NCI-H1417 treated with DMSO at 0.1 percent for 48 hours (cell line): ENCODE measurements at regions not wholly inside any gene's neighbourhood (a gene's known extent, or its start where the extent isn't known, plus 50 kb on each side); places are given as distances from the start of the nearest gene placed in this dataset.
"Not testable (repeated sequence)": the region's sequence is repeated elsewhere in the genome, so short reads cannot be mapped to it uniquely, and the experiment has no call there.

ENCODE experiments used
- DNase-seq: peaks from one replicate; lab custom pipeline; 2025; lab: John Stamatoyannopoulos, UW

DNA sequence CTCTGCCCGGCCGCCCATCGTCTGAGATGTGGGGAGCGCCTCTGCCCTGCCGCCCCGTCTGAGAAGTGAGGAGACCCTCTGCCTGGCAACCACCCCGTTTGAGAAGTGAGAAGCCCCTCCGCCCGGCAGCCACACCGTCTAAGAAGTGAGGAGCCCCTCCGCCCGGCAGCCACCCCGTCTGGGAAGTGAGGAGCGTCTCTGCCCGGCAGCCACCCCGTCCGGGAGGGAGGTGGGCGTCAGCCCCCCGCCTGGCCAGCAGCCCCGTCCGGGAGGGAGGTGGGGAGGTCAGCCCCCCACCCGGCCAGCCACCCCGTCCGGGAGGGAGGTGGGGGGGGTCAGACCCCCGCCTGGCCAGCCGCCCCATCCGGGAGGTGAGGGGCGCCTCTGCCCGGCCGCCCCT is 63.0 kb upstream of the IGFBP7 start:
- not testable (repeated sequence) for DNase-seq

DNA sequence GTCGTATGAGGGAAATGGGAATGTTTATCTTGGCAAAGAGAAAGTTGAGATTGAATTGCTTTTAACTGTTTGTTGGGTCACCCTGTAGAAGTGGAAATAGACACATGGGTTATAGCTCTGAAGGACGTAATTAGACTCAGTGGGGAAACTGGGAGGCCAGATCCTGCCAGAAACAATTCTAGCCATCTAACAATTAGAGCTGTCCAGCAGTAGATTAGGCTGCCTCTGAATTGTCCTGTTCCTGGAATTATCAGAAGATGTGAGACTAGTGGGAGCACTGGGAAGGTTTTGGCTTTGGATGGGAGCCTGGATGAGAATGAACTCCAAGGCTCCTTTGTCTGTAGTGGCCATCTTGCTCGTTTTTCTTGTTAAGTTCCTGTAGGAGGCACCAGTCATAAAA is 61.9 kb upstream of the IGFBP7 start:
- DNase-seq, result no peak

DNA sequence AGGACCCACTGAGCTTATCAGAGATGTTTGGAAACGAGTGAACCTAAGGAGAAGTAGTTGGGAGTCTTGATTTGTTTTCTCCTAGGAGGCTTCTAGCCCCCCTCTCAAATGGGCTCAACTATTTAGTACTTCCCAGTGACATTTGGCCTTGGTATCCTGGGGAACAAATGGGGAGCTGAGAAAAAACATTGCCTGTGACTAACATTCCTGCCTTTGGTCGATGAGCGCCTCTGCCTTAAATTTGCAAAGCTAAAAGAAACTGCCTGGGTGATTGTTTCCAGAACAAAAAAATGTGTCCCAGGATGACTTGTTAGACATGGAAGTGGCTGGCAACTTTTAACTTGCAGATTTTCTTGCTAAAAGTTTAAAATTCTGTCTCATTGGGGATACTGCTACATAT is 58.8 kb upstream of the IGFBP7 start:
- DNase-seq, result no peak

DNA sequence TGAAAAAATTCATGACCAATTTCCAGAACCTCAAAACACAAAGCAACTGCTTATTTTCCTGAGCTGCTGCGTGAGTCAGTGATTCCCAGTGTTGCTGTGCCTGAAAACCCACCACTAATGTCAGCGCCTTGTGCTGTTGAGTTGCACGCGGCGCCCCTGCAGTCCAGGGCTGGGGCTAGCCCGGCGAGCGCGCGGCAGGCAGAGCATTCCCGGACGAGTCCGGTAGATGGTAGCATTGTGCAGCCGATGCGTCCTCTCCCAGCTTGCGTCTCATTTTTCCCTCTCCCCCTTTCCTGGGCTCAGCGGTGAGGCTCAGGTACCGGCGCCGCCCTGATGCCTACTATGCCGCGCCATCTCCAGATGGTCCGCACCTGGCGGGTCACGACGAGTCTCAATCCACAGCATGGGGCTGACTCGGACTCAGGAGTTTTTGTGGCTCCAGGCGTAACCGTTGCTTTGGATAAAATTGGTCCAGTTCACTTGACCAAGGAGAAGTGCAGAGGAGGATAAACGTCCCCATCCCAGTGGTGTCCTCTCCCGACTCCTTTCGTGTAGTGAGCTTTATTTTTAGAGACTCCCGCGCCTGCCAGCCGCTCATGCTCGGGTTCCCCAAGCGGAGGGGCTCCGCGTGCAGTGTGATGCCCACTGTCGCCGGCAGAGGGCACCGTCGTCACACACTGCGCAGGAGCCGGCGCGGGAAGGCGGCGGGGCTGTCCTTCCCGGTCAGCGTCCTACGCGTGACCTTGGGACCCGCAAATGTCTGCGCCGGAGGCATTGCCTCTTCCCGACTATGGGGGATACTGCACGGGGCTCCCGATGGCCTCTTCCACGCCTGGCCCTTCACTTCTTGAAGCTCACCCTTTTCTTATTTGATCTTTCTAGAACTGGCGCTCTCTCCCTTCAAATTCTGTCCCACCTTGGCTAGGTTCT is 53.6 kb upstream of the IGFBP7 start:
- peak; percentile 54 for DNase-seq

DNA sequence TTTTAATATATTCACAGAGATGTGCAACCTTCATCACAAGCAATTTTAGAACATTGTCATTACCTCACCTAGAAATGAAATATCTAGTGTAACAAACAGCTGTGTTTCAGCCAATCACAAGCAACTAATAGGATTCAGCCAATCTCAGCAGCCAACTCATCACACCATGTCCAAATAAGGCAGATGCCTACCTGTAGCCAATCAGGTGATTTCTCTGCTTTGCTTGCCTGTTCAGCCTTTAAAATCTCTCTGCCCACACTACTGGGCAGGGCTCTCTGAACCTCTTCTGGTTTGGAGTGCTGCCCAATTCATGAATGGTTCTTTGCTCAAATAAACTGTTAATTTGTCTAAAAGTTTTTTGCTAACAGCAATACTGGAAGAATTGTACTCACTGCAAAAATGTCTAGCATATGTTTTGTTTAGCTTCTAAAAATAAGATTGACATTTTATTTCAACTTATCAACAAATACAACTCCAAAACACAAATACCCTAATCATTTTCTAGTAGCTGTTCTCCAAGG is 52.4 kb upstream of the IGFBP7 start:
- no peak for DNase-seq
